ENCODE measurements at regions not wholly inside any gene's neighbourhood (a gene's known extent, or its start where the extent isn't known, plus 50 kb on each side); places are given as distances from the start of the nearest gene placed in this dataset.

- TF ChIP-seq CTCF (IDR thresholded peaks at IDR 0.05; ENCODE audit: insufficient read depth, low read length) (no peak), REST (IDR thresholded peaks at IDR 0.05; ENCODE audit: insufficient replicate concordance, low read depth) (no peak)
These were observed 919.0 kb downstream of the EPHA3 start for GRCh38 chr3:90026406-90026805.
